Suprapubic skin (tissue), 4 donors: ENCODE measurements at regions not wholly inside any gene's neighbourhood (a gene's known extent, or its start where the extent isn't known, plus 50 kb on each side); places are given as distances from the start of the nearest gene placed in this dataset.

Source experiments
- DNase-seq, 2 donors: peaks; one replicate each; pipeline ENCODE4 v3.0.0-alpha.2; 2019; ENCODE audit warnings: low spot score in 2 of 2
- H3K27ac ChIP-seq: fragments of 200-600 bp; sonication (generic); one replicate; pipeline ENCODE4 v1.5.1; 2019
- H3K27me3 ChIP-seq: fragments of 200-600 bp; sonication (generic); one replicate; pipeline ENCODE4 v1.5.1; 2019
- H3K36me3 ChIP-seq: fragments of 200-600 bp; sonication (generic); one replicate; pipeline ENCODE4 v1.5.1; 2019
- H3K4me1 ChIP-seq: fragments of 200-600 bp; sonication (generic); one replicate; pipeline ENCODE4 v1.5.1; 2019
- H3K4me3 ChIP-seq: fragments of 200-600 bp; sonication (generic); one replicate; pipeline ENCODE4 v1.5.1; 2019; ENCODE audit warnings: mild to moderate bottlenecking
- H3K9me3 ChIP-seq: fragments of 200-600 bp; sonication (generic); one replicate; pipeline ENCODE4 v1.5.1; 2019
- EP300 ChIP-seq: sonication (generic); formaldehyde crosslinking; IDR thresholded peaks from one replicate; pipeline ENCODE4 v1.6.1; 2017; ENCODE audit warnings: antibody characterized with exemption
- POLR2A ChIP-seq, 2 donors: fragments of 450-650 bp; IDR thresholded peaks; one replicate each; pipeline ENCODE4 v1.6.1; 2017; ENCODE audit warnings: antibody characterized with exemption in 2 of 2, mild to moderate bottlenecking in 2 of 2, moderate library complexity in 2 of 2
- POLR2AphosphoS5 ChIP-seq, 3 donors: sonication (generic); formaldehyde crosslinking; IDR thresholded peaks; one replicate each; pipeline ENCODE4 v1.6.1; 2017; ENCODE audit warnings: antibody characterized with exemption in 3 of 3
- WGBS: methylation state at CpG from one replicate; pipeline ENCODE4 v1.1.5; 2018; 5-methylcytosine and 5-hydroxymethylcytosine counted together
- TF ChIP-seq, protein P1 (sequence below), 2 donors: fragments of 200-600 bp in 1 of 2; fragments of 450-650 bp in 1 of 2; sonication (generic) in 1 of 2; IDR thresholded peaks; one replicate each; pipeline ENCODE4 v1.5.1; 2016 to 2019; ENCODE audit warnings: antibody characterized with exemption in 2 of 2, mild to moderate bottlenecking in 1 of 2, moderate library complexity in 1 of 2

DNA sequence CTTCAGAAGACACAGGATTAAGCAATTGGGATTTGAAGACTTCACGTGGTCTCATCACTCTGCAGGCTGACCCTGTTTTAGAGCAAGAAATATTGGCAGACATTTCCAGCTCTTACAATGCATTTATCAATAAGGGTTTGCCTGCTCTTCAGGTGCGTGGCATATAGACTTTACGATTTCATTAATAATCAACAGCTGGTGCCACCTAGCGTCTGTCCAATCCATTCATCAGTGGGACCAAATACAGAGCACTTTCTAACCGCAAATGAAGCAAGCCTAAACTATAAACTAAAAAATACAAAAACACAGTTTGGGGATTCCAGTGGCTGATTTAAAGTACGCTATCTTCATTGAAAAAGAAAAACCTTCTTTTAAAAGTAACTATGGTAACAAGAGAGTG lies 125.4 kb upstream of the DMD start:
- no peaks in the 10 kb centered on the region for H3K36me3 ChIP-seq
- DNase-seq, result no peak
- no peak overlapping the region for H3K27ac ChIP-seq
- WGBS, result 17% methylated on average over 6 of the region's 6 CpGs
- TF ChIP-seq, protein P1, sequence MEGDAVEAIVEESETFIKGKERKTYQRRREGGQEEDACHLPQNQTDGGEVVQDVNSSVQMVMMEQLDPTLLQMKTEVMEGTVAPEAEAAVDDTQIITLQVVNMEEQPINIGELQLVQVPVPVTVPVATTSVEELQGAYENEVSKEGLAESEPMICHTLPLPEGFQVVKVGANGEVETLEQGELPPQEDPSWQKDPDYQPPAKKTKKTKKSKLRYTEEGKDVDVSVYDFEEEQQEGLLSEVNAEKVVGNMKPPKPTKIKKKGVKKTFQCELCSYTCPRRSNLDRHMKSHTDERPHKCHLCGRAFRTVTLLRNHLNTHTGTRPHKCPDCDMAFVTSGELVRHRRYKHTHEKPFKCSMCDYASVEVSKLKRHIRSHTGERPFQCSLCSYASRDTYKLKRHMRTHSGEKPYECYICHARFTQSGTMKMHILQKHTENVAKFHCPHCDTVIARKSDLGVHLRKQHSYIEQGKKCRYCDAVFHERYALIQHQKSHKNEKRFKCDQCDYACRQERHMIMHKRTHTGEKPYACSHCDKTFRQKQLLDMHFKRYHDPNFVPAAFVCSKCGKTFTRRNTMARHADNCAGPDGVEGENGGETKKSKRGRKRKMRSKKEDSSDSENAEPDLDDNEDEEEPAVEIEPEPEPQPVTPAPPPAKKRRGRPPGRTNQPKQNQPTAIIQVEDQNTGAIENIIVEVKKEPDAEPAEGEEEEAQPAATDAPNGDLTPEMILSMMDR (IDR thresholded peaks at IDR 0.05), result peak in 1 of 2 donors; percentile 20
- TF ChIP-seq POLR2A (IDR thresholded peaks at IDR 0.05) (no peak), POLR2AphosphoS5 (IDR thresholded peaks at IDR 0.05) (no peak), EP300 (no peak)
- no peaks in the 10 kb centered on the region for H3K9me3 ChIP-seq
- H3K4me1 ChIP-seq, result no peaks in the 10 kb centered on the region
- H3K27me3 ChIP-seq, result no peaks in the 10 kb centered on the region
- H3K4me3 ChIP-seq, result no peak overlapping the region

DNA sequence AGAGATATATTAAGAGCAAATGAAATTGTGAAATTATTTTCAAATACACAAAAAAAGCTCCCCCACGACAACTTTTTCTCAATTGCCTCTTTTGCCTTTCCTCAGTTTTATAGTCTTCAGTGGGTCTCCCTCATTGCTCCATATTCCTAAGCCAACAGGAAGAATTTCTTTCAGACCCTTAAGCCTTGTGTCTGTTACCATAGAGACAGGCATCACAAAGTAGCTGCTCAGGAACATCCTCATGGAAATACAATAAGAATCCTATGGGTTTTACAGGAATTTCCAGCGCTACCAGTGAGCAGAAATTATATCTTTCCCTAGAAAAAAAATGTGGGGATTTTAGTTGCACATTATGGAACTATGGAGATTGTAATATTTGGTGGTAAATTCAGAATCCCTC lies 121.9 kb upstream of the DMD start:
- Histone ChIP-seq H3K27me3 (no peaks in the 10 kb centered on the region), H3K27ac (no peak overlapping the region), H3K4me3 (no peak overlapping the region), H3K4me1 (no peaks in the 10 kb centered on the region), H3K9me3 (no peaks in the 10 kb centered on the region), H3K36me3 (no peaks in the 10 kb centered on the region)
- no peak for DNase-seq
- WGBS, result 58% methylated on average over 2 of the region's 2 CpGs
- TF ChIP-seq, protein P1 (IDR thresholded peaks at IDR 0.05), result no peak
- TF ChIP-seq POLR2A (IDR thresholded peaks at IDR 0.05), result no peak
- no peak for TF ChIP-seq POLR2AphosphoS5 (IDR thresholded peaks at IDR 0.05)
- no peak for TF ChIP-seq EP300

GRCh38 chrX:33330798-33331197 lies 119.4 kb upstream of the DMD start:
- WGBS, result 57% methylated on average over 3 of the region's 3 CpGs
- no peaks in the 10 kb centered on the region for H3K36me3 ChIP-seq

GRCh38 chrX:33324099-33324498 lies 112.8 kb upstream of the DMD start:
- Histone ChIP-seq H3K4me1 (no peaks in the 10 kb centered on the region), H3K27me3 (no peaks in the 10 kb centered on the region), H3K27ac (no peak overlapping the region), H3K4me3 (no peak overlapping the region), H3K9me3 (no peaks in the 10 kb centered on the region), H3K36me3 (no peaks in the 10 kb centered on the region)
- no peak for TF ChIP-seq POLR2A (IDR thresholded peaks at IDR 0.05)
- TF ChIP-seq POLR2AphosphoS5 (IDR thresholded peaks at IDR 0.05), result no peak
- TF ChIP-seq, protein P1 (IDR thresholded peaks at IDR 0.05), result no peak
- no peak for TF ChIP-seq EP300
- WGBS, result 68% methylated on average over 2 of the region's 2 CpGs
- no peak for DNase-seq

More at GRCh38 chrX:33330798-33331197, 119.4 kb upstream of the DMD start:
- Histone ChIP-seq H3K9me3 (no peaks in the 10 kb centered on the region), H3K27ac (no peak overlapping the region), H3K4me1 (no peaks in the 10 kb centered on the region), H3K4me3 (no peak overlapping the region), H3K27me3 (no peaks in the 10 kb centered on the region)
- DNase-seq, result no peak
- no peak for TF ChIP-seq POLR2A (IDR thresholded peaks at IDR 0.05)
- no peak for TF ChIP-seq POLR2AphosphoS5 (IDR thresholded peaks at IDR 0.05)
- no peak for TF ChIP-seq EP300
- TF ChIP-seq, protein P1 (IDR thresholded peaks at IDR 0.05), result no peak

- DNase-seq, result no peak
- TF ChIP-seq EP300, result no peak
- no peak for TF ChIP-seq POLR2A (IDR thresholded peaks at IDR 0.05)
- TF ChIP-seq, protein P1 (IDR thresholded peaks at IDR 0.05), result no peak
- TF ChIP-seq POLR2AphosphoS5 (IDR thresholded peaks at IDR 0.05), result no peak
- no peak overlapping the region for H3K4me3 ChIP-seq
- no peak overlapping the region for H3K27ac ChIP-seq
- no peaks in the 10 kb centered on the region for H3K36me3 ChIP-seq
- WGBS, result 40% methylated on average over 2 of the region's 2 CpGs
- H3K4me1 ChIP-seq, result no peaks in the 10 kb centered on the region
- no peaks in the 10 kb centered on the region for H3K9me3 ChIP-seq
- H3K27me3 ChIP-seq, result no peaks in the 10 kb centered on the region
These were observed 96.6 kb upstream of the DMD start for GRCh38 chrX:33307911-33308354.
